Activated naive CD4-positive, alpha-beta T cell treated with anti-CD3 and anti-CD28 coated beads, Interleukin-2, amount 50 U/mL, for 24 hours (primary cell): ENCODE measurements at regions not wholly inside any gene's neighbourhood (a gene's known extent, or its start where the extent isn't known, plus 50 kb on each side); places are given as distances from the start of the nearest gene placed in this dataset.
"Not testable (repeated sequence)": the region's sequence is repeated elsewhere in the genome, so short reads cannot be mapped to it uniquely, and the experiment has no call there.

Experiments
- H3K27ac Mint-ChIP-seq: one replicate; pipeline ENCODE4 v1.8.0; 2021; ENCODE audit warnings: mild to moderate bottlenecking, mixed read lengths
- H3K27me3 Mint-ChIP-seq: one replicate; pipeline ENCODE4 v1.8.0; 2021; ENCODE audit warnings: mixed read lengths
- H3K36me3 Mint-ChIP-seq: one replicate; pipeline ENCODE4 v1.8.0; 2021; ENCODE audit warnings: mixed read lengths
- H3K4me1 Mint-ChIP-seq: one replicate; pipeline ENCODE4 v1.8.0; 2021; ENCODE audit warnings: mixed read lengths
- H3K4me3 Mint-ChIP-seq: one replicate; pipeline ENCODE4 v1.8.0; 2021; ENCODE audit warnings: mild to moderate bottlenecking, mixed read lengths
- H3K9me3 Mint-ChIP-seq: one replicate; pipeline ENCODE4 v1.8.0; 2021; ENCODE audit warnings: mixed read lengths

DNA sequence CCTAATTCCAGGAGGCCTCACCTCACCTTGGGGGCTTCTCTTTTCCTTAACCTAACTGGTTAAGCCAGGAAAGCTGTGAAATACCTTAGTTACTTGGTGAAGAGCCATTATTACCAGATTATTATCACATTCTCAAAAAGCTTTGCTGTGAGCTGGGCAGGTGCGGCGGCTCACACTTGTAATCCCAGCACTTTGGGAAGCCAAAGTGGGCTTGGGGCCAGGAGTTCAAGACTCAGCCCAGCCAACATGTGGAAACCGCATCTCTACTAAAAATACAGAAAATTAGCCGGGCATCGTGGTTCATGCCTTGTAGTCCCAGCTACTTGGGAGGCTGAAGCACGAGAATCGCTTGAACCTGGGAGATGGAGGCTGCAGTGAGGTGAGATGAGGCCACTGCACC lies 102.4 kb upstream of the KLF6 start:
- Mint-ChIP-seq H3K27ac (no peak overlapping the region), H3K4me1 (peaks cover 18% of the 10 kb centered on the region), H3K9me3 (no peaks in the 10 kb centered on the region), H3K36me3 (no peaks in the 10 kb centered on the region), H3K4me3 (no peak overlapping the region), H3K27me3 (no peaks in the 10 kb centered on the region)

DNA sequence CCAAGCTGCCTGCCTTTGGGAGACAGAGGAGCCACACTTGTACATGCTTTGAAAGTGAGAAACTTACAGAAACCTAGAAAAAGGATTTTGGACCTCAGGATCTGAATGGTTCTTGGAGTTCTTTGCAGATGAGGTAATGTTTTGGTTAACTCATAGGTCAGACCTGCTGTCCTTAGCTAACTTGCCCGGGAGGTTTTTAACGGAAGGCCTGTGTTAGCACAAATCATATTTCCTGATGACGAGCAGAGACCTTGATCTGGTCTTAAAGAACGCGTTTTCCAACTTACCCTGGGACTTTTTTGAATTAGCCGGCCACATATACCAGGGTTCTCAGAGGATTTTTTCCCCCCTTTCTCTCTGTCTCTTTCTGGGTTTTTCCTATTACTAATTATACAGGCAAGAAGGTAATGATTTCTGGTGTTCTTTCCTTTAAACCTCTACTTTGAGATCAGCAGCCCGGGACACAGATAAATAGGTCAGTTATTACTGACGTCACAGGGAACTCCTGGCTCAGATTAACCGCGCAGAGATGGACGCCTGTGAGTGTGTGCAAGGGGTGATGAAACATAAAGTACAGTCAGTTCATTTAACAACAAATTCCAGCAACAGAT lies 101.7 kb upstream of the KLF6 start:
- Mint-ChIP-seq H3K9me3 (no peaks in the 10 kb centered on the region), H3K27ac (peak overlapping the region; percentile 30), H3K4me1 (peaks cover 12% of the 10 kb centered on the region), H3K36me3 (no peaks in the 10 kb centered on the region), H3K27me3 (no peaks in the 10 kb centered on the region), H3K4me3 (no peak overlapping the region)

DNA sequence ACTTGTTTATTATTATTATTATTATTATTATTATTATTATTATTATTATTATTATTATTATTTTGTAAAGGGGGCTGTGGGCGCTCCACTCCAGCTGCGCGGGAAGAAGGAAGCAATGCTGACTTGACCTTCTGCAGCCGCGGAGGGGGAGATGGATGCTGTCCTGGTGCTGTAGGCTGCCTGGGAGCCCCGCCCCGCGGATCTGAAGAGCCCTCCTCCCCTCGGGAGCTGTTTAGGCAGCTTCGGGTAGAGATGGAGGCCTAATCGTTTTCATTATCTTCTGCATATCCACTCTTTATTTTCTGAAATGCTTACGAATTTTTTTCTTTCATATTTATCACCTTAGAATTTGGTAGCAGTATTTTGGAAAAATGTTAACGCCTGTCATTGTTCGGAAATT lies 101.2 kb upstream of the KLF6 start:
- Mint-ChIP-seq H3K27me3 (no peaks in the 10 kb centered on the region), H3K36me3 (no peaks in the 10 kb centered on the region), H3K4me3 (no peak overlapping the region), H3K4me1 (peaks cover 8% of the 10 kb centered on the region), H3K27ac (peak overlapping the region; percentile 30), H3K9me3 (no peaks in the 10 kb centered on the region)

DNA sequence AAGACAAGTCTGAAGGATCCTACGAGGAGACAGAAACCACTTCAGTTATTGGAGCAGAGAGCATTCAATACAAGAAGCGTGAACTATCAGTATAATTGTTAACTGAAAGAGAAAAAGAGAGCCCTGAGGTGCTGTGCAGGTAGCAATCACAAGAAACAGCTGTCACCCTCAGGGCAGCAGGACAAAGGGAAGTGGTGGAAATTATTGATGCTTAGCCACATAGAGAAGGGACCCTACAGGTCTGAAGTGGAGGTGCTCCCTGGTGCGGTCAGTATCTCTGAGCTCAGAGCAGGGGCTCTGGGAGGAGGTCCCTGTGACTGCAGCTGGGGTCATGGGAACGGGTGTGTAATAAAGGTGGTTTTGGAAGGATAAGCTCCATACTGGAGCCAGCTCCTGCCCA lies 97.8 kb upstream of the KLF6 start:
- H3K9me3 Mint-ChIP-seq = no peaks in the 10 kb centered on the region
- H3K36me3 Mint-ChIP-seq = no peaks in the 10 kb centered on the region
- H3K27ac Mint-ChIP-seq = no peak overlapping the region
- peaks cover 8% of the 10 kb centered on the region for H3K4me1 Mint-ChIP-seq
- H3K4me3 Mint-ChIP-seq = no peak overlapping the region
- no peaks in the 10 kb centered on the region for H3K27me3 Mint-ChIP-seq

DNA sequence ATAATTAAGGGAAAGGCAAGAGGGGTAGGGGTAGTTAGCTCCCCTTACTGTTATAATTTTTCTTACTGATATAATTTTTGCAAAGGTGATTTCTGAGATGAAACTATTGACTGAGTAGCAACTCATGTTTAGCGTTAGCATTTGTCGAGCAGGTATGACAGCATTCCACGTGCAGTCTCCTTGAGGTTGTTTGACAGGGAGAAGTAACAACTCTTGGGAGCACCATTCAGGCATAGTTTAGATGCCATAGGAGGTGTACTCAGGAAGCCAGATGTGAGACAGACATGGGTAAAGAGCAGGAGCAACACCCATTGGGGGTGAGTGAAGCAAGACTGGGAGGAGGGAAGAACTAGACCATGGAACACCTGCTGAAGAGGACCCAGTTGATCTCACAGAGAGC lies 96.6 kb upstream of the KLF6 start:
- Mint-ChIP-seq H3K36me3 (no peaks in the 10 kb centered on the region), H3K4me3 (no peak overlapping the region), H3K27me3 (no peaks in the 10 kb centered on the region), H3K27ac (peak overlapping the region; percentile 32), H3K4me1 (peaks cover 14% of the 10 kb centered on the region), H3K9me3 (no peaks in the 10 kb centered on the region)

DNA sequence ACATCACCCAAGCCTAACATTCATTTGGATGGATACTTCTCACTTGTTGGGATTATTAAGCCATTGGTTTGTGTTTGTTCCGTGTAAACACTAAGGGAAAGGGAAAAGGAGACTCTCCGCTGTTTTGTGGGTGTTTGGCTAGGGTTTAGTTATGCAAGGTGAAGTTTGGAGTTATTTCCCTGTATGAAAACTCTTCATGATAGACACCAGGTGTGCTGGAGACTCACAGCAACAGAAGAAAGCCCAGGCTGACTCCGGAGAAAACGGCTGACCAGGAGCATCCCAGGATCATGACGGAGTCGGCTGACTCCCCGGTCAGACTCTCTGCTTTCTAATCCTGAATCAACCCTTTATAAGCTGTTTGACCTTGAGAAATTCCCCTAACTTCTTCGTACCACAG lies 94.1 kb upstream of the KLF6 start:
- peaks cover 32% of the 10 kb centered on the region for H3K4me1 Mint-ChIP-seq
- no peak overlapping the region for H3K27ac Mint-ChIP-seq
- no peak overlapping the region for H3K4me3 Mint-ChIP-seq
- H3K27me3 Mint-ChIP-seq = no peaks in the 10 kb centered on the region
- no peaks in the 10 kb centered on the region for H3K36me3 Mint-ChIP-seq
- H3K9me3 Mint-ChIP-seq = no peaks in the 10 kb centered on the region

DNA sequence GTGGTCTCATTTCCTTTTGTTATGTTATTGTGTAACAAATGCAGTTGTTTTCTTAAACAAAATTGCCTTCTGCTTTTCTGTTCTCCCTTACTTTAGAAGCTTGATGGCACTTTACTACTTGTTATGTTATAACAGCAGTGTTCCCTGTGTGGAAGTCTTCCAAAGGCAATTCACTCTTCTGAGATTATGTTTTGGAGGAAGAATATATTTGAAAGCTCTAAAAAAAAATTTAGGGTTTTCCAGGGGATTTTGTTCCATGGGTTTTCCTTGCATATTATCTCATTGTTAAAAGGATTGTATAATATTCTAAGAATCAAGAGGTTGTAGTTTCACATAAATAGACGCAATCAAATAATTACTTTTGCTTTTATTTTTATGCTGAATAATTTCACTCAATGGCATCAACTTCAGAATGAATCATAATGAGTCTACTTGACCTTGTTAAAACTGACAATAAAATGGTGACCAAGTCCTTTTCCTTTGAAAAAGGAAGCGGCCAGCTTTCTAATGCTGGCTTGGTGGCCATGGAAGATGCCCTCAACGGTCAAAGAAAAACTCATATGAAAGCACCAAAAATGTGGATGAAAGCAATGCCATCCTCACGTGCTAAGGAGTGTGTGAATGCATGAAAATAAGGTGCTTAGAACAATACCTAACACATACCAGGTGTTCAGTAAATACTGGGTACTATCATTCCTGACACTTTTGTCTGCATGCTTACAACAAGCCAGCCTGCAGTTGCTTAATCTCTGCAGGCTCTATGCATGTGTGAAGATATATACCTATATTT lies 92.4 kb upstream of the KLF6 start:
- no peak overlapping the region for H3K4me3 Mint-ChIP-seq
- no peaks in the 10 kb centered on the region for H3K36me3 Mint-ChIP-seq

DNA sequence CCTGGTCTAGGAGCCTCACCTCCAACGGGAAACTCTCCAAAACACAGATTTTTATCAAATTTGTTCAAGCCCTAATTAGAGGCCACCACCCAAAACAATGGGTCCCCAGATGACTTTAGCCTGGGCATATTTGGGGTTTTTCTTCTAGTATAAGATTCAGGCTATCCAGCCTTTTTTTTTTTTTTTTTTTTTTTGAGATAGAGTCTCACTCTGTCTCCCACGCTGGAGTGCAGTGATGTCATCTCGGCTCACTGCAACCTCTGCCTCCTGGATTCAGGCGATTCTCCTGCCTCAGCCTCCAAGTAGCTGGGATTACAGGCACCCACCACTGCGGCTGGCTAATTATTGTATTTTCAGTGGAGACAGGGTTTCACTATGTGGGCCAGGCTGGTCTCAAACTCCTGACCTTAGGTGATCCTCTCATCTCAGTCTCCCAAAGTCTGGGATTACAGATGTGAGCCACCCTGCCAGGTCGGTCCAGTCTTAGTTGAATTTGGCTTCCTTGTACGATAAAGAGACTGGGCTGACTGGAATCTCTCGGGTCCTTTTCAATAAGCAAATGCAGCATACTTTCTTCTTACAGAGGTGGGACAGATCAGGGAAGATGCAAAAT lies 91.4 kb upstream of the KLF6 start:
- Mint-ChIP-seq H3K4me1 (peaks cover 55% of the 10 kb centered on the region), H3K27me3 (no peaks in the 10 kb centered on the region)

More for the DNA sequence above, 92.4 kb upstream of the KLF6 start:
- Mint-ChIP-seq H3K27me3 (no peaks in the 10 kb centered on the region), H3K9me3 (no peaks in the 10 kb centered on the region), H3K27ac (no peak overlapping the region), H3K4me1 (peaks cover 45% of the 10 kb centered on the region)

DNA sequence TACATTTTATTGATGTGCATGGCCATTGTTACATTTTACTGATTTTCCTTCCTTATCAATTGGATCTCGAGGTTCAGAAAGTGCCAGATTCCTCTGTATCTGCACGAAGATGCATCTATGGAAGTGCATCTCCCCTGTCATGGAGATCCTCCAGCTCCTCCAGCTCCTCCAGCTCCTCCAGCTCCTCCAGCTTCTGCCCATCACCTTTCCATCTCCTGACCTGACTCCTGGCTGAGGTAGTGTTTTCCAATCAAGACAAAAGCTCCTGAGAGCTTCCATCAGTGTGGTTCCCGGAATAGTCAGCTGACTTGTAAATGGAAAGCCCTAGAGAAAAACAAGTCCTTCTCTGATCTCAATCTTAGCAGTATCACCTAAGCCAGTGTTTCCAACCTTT lies 90.8 kb upstream of the KLF6 start:
- no peaks in the 10 kb centered on the region for H3K9me3 Mint-ChIP-seq
- H3K27ac Mint-ChIP-seq = peak overlapping the region; percentile 94
- no peaks in the 10 kb centered on the region for H3K36me3 Mint-ChIP-seq
- H3K27me3 Mint-ChIP-seq = no peaks in the 10 kb centered on the region
- peak overlapping the region; percentile 17 for H3K4me3 Mint-ChIP-seq
- H3K4me1 Mint-ChIP-seq = peaks cover 56% of the 10 kb centered on the region

More for the DNA sequence above, 91.4 kb upstream of the KLF6 start:
- Mint-ChIP-seq H3K36me3 (no peaks in the 10 kb centered on the region), H3K9me3 (no peaks in the 10 kb centered on the region), H3K4me3 (peak overlapping the region; percentile 17), H3K27ac (no peak overlapping the region)

DNA sequence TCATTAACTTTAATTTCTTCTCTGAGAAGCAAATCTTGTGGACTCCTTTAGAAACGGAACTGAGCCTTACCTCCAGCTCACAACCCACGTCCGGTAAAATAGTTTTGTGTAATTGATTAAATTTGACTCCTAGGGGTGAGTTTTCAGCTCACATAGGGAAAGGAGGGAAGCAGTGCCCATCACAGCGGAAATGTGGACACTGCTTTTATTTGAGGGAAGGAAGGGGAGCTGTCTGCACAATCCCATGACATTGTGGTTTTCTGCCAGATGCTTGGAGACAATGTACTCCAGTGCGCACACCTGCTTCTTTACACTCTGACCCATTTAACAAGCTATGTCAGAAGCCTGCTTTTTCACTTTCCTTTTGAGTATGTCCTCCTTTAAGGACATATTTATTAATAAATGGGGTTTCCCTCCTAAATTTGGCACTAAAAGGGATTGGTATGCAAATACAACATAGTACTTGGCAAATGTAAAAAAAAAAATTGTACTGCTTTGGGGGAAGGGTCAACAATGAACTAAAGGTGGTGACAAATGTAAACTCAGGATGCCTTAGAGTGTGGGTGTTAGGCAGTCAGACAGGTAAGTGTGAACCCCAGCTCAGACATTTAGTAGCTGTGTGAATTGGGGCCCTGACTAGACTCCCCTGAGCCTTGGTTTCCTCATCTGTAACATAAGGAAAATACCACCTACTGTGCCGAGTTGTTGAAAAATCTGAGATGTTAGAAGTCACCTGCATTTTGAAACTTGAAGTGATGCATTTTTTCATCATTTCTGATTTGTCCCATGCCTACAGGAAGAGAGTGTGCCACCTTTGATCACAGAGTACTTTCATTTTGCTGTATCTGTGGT lies 90.2 kb upstream of the KLF6 start:
- Mint-ChIP-seq H3K27ac (peak overlapping the region; percentile 94), H3K36me3 (no peaks in the 10 kb centered on the region), H3K4me3 (peak overlapping the region; percentile 17), H3K9me3 (no peaks in the 10 kb centered on the region), H3K4me1 (peaks cover 56% of the 10 kb centered on the region), H3K27me3 (no peaks in the 10 kb centered on the region)

DNA sequence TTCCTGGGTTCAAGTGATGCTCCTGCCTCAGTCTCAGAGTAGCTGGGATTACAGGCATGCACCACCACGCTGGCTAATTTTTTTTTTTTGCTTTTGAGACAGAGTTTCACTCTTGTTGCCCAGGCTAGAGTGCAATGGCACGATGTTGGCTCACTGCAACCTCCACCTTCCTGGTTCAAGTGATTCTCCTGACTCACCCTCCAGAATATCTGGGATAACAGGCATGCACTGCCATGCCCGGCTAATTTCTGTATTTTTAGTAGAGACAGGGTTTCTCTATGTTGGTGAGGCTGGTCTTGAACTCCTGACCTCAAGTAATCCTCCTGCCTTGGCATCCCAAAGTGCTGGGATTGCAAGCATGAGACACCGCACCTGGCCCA lies 89.6 kb upstream of the KLF6 start:
- H3K4me1 Mint-ChIP-seq = peaks cover 57% of the 10 kb centered on the region
- not testable (repeated sequence) for H3K27me3 Mint-ChIP-seq, H3K4me3 Mint-ChIP-seq

DNA sequence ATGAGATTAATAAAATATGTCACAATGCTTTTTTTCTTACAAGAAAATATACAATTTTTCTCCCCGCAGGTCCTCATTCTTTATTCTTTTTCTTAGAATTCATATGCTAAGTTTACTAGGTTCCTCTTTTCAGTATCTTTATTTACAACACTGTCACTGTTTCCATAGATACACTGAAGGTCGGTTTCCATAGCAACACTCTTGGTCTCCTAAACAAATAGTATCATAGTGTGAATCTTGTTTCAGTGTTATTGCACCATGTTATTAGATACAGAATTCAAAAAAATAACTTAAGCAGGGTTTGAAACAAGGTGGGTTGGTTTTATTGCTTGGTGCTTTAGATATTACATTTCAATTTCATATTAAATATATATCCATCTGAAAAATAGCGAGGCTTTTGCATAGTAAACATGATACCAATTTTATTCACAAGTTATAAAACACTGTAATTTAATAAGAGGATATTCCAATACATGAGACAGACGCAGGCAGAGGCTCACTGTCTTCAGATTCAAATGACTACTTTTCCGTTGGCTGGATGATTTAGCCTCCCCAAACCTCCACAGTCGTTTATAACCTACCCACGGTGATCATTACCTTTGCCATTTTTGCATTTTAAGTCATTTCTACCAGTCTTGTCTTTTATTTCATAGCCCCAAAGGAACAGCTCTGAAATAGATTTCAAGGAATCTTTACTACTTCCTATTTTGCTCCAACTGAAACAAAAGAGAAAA lies 88.9 kb upstream of the KLF6 start:
- no peaks in the 10 kb centered on the region for H3K36me3 Mint-ChIP-seq
- H3K4me1 Mint-ChIP-seq = peaks cover 64% of the 10 kb centered on the region
- peak overlapping the region; percentile 62 for H3K4me3 Mint-ChIP-seq

More for the DNA sequence above, 89.6 kb upstream of the KLF6 start:
- H3K9me3 Mint-ChIP-seq, H3K36me3 Mint-ChIP-seq: not testable (repeated sequence)
- peak overlapping the region; percentile 94 for H3K27ac Mint-ChIP-seq

DNA sequence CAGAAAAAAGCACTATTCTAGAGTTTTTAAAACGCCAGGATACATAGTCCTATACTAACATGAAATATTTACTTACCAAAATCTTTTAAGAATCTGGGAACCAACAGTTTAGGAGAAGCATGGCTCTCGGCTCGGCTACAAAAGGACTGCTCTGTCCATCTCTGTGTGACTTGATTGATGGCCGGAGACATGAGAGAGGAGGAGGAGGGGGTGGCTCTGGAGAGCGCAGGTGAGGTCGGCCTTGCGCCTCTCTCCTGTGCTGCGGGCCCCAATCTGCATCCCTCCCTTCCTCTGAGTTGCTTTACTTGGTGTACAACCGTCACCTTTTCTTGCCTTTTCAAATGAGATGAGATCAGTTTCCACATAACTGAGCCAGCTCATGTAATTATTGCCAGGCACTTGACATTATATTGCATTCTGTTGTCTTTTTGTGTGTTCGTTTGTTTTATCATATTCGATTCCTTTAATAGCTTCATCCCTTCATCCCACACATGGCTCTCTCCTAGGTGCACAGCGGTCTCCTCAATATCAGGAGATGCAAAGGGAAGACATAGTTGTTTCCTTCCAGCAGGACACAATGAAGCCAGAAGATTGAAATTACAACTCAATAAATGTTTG lies 87.8 kb upstream of the KLF6 start:
- Mint-ChIP-seq H3K27me3 (no peaks in the 10 kb centered on the region), H3K27ac (no peak overlapping the region), H3K36me3 (no peaks in the 10 kb centered on the region), H3K4me1 (peaks cover 71% of the 10 kb centered on the region), H3K4me3 (peak overlapping the region; percentile 26), H3K9me3 (no peaks in the 10 kb centered on the region)

More for the DNA sequence above, 88.9 kb upstream of the KLF6 start:
- Mint-ChIP-seq H3K27me3 (no peaks in the 10 kb centered on the region), H3K9me3 (no peaks in the 10 kb centered on the region), H3K27ac (peak overlapping the region; percentile 95)

DNA sequence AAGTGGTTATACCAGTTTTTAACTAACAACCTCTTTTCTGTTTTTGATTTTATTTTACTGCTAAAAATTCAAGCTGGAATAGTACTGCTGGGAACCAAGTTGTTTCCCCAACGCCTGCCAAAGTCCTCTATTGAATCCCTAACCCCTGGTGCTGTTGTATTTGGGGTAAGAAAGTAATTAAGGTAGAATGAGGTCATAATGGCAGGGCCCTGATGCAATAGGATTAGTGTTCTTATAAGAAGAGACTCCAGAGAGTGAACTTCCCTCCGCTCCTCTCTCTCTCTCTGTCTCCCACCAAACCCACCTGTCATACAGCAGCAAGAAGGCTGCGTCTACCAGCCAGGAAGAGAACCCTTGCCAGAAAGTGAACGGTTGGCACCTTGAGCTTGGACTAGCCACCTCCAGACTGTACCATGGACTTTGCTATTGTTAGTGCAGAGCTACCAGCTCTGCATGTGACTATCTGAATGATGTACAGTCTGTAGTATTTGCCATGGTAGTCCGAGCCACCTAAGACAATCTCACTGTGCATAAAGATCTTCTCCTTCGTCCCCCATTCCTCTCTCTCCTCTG lies 86.5 kb upstream of the KLF6 start:
- H3K4me1 Mint-ChIP-seq = peaks cover 77% of the 10 kb centered on the region
- no peaks in the 10 kb centered on the region for H3K27me3 Mint-ChIP-seq
- H3K9me3 Mint-ChIP-seq = no peaks in the 10 kb centered on the region
- H3K27ac Mint-ChIP-seq = peak overlapping the region; percentile 47
- no peaks in the 10 kb centered on the region for H3K36me3 Mint-ChIP-seq
- H3K4me3 Mint-ChIP-seq = no peak overlapping the region
